GM23248 (cell line): ENCODE measurements at regions not wholly inside any gene's neighbourhood (a gene's known extent, or its start where the extent isn't known, plus 50 kb on each side); places are given as distances from the start of the nearest gene placed in this dataset.

ENCODE experiments used
- DNase-seq: peaks from one replicate; pipeline ENCODE4 v3.0.0-alpha.2; 2015
- H2AFZ ChIP-seq: fragments of 200-600 bp; sonication (generic); 2 replicates; pipeline ENCODE4 v1.6.1; 2016; ENCODE audit warnings: antibody characterized with exemption
- H3F3A ChIP-seq: fragments of 200-600 bp; sonication (generic); 2 replicates; pipeline ENCODE4 v1.6.1; 2016; ENCODE audit warnings: mild to moderate bottlenecking, antibody characterized with exemption, mixed run types; ENCODE audit not compliant: insufficient read depth
- H3K27ac ChIP-seq: fragments of 200-600 bp; sonication (generic); 2 replicates; pipeline ENCODE4 v1.5.1; 2016; ENCODE audit warnings: mild to moderate bottlenecking
- H3K27me3 ChIP-seq: fragments of 200-600 bp; sonication (generic); replicated peaks from 2 replicates; pipeline ENCODE4 v1.6.1; 2016; ENCODE audit warnings: mild to moderate bottlenecking; ENCODE audit not compliant: insufficient read depth
- H3K36me3 ChIP-seq: fragments of 200-600 bp; sonication (generic); 2 replicates; pipeline ENCODE4 v1.6.1; 2016; ENCODE audit warnings: low read depth, mild to moderate bottlenecking
- H3K4me1 ChIP-seq: fragments of 200-600 bp; sonication (generic); 2 replicates; pipeline ENCODE4 v1.6.1; 2016; ENCODE audit warnings: mild to moderate bottlenecking; ENCODE audit not compliant: insufficient read depth
- H3K4me2 ChIP-seq: fragments of 200-600 bp; sonication (generic); one replicate; pipeline ENCODE4 v1.6.1; 2016; ENCODE audit warnings: mild to moderate bottlenecking; ENCODE audit not compliant: unreplicated experiment
- H3K4me3 ChIP-seq: fragments of 200-600 bp; sonication (generic); 2 replicates; pipeline ENCODE4 v1.5.1; 2016; ENCODE audit warnings: mild to moderate bottlenecking
- H3K79me2 ChIP-seq: fragments of 200-600 bp; sonication (generic); 2 replicates; pipeline ENCODE4 v1.6.1; 2016; ENCODE audit warnings: mild to moderate bottlenecking; ENCODE audit not compliant: insufficient read depth
- H3K9ac ChIP-seq: fragments of 200-600 bp; sonication (generic); 2 replicates; pipeline ENCODE4 v1.6.1; 2016; ENCODE audit warnings: mild to moderate bottlenecking
- H3K9me2 ChIP-seq: fragments of 200-600 bp; sonication (generic); 2 replicates; pipeline ENCODE4 v1.6.1; 2016; ENCODE audit warnings: mixed run types, mild to moderate bottlenecking, moderate library complexity; ENCODE audit not compliant: insufficient read depth
- H3K9me3 ChIP-seq: fragments of 200-600 bp; sonication (generic); one replicate; pipeline ENCODE4 v1.6.1; 2017; ENCODE audit warnings: low read depth
- H4K20me1 ChIP-seq: fragments of 200-600 bp; sonication (generic); 2 replicates; pipeline ENCODE4 v1.6.0; 2016; ENCODE audit not compliant: insufficient read depth
- EZH2 ChIP-seq: fragments of 200-600 bp; sonication (generic); IDR thresholded peaks from 2 replicates; pipeline ENCODE4 v1.6.1; 2018; ENCODE audit warnings: antibody characterized with exemption, mild to moderate bottlenecking; ENCODE audit not compliant: insufficient read depth, poor library complexity, severe bottlenecking
- EZH2phosphoT487 ChIP-seq: fragments of 200-600 bp; sonication (generic); IDR thresholded peaks from 2 replicates; pipeline ENCODE4 v1.6.1; 2018; ENCODE audit warnings: antibody characterized with exemption, moderate library complexity, mild to moderate bottlenecking, low read depth; ENCODE audit not compliant: insufficient read depth
- WGBS, 2 experiments: methylation state at CpG; one replicate each; pipeline ENCODE4 v1.1.6; 2015 to 2017; ENCODE audit warnings: low lambda C conversion rate in 2 of 2, low coverage in 1 of 2; ENCODE audit errors: missing lambda C conversion rate in 2 of 2; 5-methylcytosine and 5-hydroxymethylcytosine counted together
- in situ Hi-C: fragments of 300-500 bp; cut with MboI; formaldehyde crosslinking; loops from 2 replicates; pipeline ENCODE4 v1.15.0; 2020

DNA sequence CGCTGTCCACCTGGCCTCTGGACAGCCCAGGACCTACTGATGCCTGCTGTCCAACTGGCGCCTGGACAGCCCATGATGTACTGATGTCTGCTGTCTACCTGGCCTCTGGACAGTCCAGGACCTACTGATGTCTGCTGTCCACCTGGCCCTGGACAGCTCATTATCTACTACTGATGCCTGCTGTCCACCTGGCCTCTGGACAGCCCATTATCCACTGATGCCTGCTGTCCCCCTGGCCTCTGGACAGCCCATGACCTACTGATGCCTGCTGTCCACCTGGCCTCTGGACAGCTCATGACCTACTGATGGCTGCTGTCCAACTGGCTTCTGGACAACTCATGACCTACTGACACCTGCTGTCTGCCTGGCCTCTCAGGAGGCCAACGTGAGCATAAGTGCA is 208.1 kb downstream of the TEX29 start:
- no peak overlapping the region for H3K4me2 ChIP-seq
- no peaks in the 10 kb centered on the region for H4K20me1 ChIP-seq
- no peaks in the 10 kb centered on the region for H3K9me2 ChIP-seq
- no peaks in the 10 kb centered on the region for H3K36me3 ChIP-seq
- H3K27ac ChIP-seq, result no peak overlapping the region
- no peak for DNase-seq
- no peaks in the 10 kb centered on the region for H3F3A ChIP-seq
- TF ChIP-seq EZH2, result no peak
- no peak for TF ChIP-seq EZH2phosphoT487
- H3K4me1 ChIP-seq, result no peaks in the 10 kb centered on the region
- in situ Hi-C loops, result no loop called here
- H3K9ac ChIP-seq, result no peak overlapping the region
- H3K9me3 ChIP-seq, result no peaks in the 10 kb centered on the region
- no peaks in the 10 kb centered on the region for H3K79me2 ChIP-seq
- H2AFZ ChIP-seq, result no peak overlapping the region
- WGBS, 2 experiments, result 48 to 53% methylated on average over 3 of the region's 3 CpGs
- H3K27me3 ChIP-seq, result no peaks in the 10 kb centered on the region
- no peak overlapping the region for H3K4me3 ChIP-seq

DNA sequence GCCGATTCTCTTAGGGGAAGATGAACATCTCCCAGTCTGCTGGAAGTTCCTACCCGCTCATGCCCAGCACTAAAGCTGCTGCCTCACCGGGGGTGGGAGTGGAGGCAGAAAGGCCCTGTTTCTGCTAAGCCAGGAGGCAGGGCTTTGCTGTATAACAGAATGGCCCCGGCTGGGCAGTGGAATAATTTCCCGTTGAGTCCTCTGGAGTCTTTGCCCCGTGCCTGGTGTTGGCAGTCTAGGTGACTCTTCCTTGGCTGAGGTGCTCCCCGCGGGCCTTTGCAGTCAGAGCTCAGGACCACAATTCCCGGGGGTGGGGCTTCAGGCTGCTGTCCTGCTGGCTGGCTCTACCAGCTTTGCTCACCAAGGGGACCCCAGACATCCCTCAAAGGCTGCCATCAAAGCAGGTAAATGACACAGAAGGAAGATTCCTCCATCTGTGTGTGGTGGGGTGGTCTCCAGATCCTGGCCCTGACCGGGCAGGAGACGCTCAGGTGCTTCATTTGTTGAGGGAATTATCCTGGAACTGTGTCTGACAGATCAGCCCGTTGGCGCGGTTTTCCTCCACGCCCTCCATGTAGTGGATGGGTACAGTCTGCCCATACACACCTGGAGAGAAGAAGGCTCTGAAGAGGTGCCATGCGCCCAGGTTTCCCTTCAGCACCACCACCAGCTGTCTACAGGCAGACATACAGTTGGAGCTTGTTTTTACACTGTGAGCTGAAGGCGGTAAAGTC is 209.9 kb downstream of the TEX29 start:
- Histone ChIP-seq H3K27me3 (peaks cover 7% of the 10 kb centered on the region; the same call in 1 of the 2 replicates), H3K9me2 (no peaks in the 10 kb centered on the region), H3K79me2 (no peaks in the 10 kb centered on the region), H3K36me3 (no peaks in the 10 kb centered on the region), H2AFZ (no peak overlapping the region), H3F3A (no peaks in the 10 kb centered on the region), H3K9ac (no peak overlapping the region), H3K4me2 (no peak overlapping the region), H3K9me3 (no peaks in the 10 kb centered on the region), H4K20me1 (no peaks in the 10 kb centered on the region), H3K4me1 (no peaks in the 10 kb centered on the region), H3K4me3 (no peak overlapping the region), H3K27ac (no peak overlapping the region)
- 53 to 55% methylated on average over 17 of the region's 17 CpGs for WGBS, 2 experiments
- TF ChIP-seq EZH2, result no peak
- no peak for TF ChIP-seq EZH2phosphoT487
- in situ Hi-C loops, result no loop called here
- DNase-seq, result no peak

DNA sequence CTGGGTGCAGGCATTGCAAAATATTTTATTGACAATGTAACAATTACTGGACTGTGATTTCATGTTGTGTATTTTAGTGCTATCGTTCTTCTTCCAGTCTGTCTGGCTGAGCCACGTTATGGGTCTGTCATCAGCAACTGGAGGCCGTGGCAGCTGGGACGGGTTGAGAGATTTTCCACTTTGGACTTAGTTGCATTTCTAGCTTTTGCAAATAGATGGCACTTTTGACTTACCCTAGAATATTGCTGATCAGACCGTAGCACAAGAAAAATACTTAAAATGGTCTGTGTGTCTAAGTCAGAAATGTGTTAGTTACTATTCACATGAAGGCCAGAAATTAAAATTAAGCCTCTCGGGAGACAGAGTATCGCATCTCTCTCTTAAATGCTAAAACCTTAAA is 211.1 kb downstream of the TEX29 start:
- no peak overlapping the region for H3K9ac ChIP-seq
- no peak overlapping the region for H3K4me3 ChIP-seq
- no peaks in the 10 kb centered on the region for H3F3A ChIP-seq
- DNase-seq, result peak; percentile 6
- in situ Hi-C loops, result no loop called here
- H3K4me2 ChIP-seq, result no peak overlapping the region
- no peaks in the 10 kb centered on the region for H3K9me3 ChIP-seq
- H4K20me1 ChIP-seq, result no peaks in the 10 kb centered on the region
- TF ChIP-seq EZH2phosphoT487, result no peak
- no peak for TF ChIP-seq EZH2
- H3K27me3 ChIP-seq, result peaks cover 13% of the 10 kb centered on the region; the same call in 1 of the 2 replicates
- 8 to 10% methylated on average over 7 of the region's 7 CpGs for WGBS, 2 experiments
- no peaks in the 10 kb centered on the region for H3K36me3 ChIP-seq
- H3K4me1 ChIP-seq, result no peaks in the 10 kb centered on the region
- H2AFZ ChIP-seq, result no peak overlapping the region
- H3K27ac ChIP-seq, result no peak overlapping the region
- no peaks in the 10 kb centered on the region for H3K9me2 ChIP-seq
- no peaks in the 10 kb centered on the region for H3K79me2 ChIP-seq

DNA sequence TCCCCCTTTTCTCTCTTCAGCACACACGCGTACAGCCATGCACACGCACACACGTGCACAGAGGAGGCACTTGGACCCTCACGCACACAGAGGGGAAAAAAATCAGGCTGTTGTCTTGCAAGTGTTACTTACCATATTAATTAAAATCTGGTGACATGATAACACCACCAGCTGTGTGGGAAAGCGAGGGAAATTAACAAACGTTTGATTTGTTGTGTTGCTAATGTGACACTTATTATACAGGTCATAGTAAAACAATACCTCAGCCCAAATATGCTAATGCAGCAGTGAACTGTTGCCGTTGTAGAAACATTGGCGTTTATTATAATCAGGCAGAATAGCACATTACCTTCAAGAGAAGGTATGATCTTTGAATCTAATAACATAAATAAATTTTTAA is 211.7 kb downstream of the TEX29 start:
- H3K27me3 ChIP-seq, result peaks cover 13% of the 10 kb centered on the region; the same call in 1 of the 2 replicates

More for the DNA sequence above, 211.7 kb downstream of the TEX29 start:
- no peaks in the 10 kb centered on the region for H3K4me1 ChIP-seq
- H2AFZ ChIP-seq, result no peak overlapping the region
- H3K36me3 ChIP-seq, result no peaks in the 10 kb centered on the region
- H3K79me2 ChIP-seq, result no peaks in the 10 kb centered on the region
- no peak overlapping the region for H3K9ac ChIP-seq
- TF ChIP-seq EZH2 (no peak), EZH2phosphoT487 (no peak)
- no peak for DNase-seq
- H3K27ac ChIP-seq, result no peak overlapping the region
- H3K4me3 ChIP-seq, result no peak overlapping the region
- no peaks in the 10 kb centered on the region for H3F3A ChIP-seq
- H3K9me3 ChIP-seq, result no peaks in the 10 kb centered on the region
- no peak overlapping the region for H3K4me2 ChIP-seq
- no peaks in the 10 kb centered on the region for H3K9me2 ChIP-seq
- no peaks in the 10 kb centered on the region for H4K20me1 ChIP-seq
- 22 to 26% methylated on average over 9 of the region's 9 CpGs for WGBS, 2 experiments
- in situ Hi-C loops, result no loop called here
